ENCODE measurements at regions not wholly inside any gene's neighbourhood (a gene's known extent, or its start where the extent isn't known, plus 50 kb on each side); places are given as distances from the start of the nearest gene placed in this dataset.

GRCh38 chr1:114257554-114257953 lies 103.9 kb upstream of the SYT6 start:
- no peak overlapping the region for H3K27ac ChIP-seq (ENCODE audit: insufficient read length, low read depth, low read length)
- H3K56ac ChIP-seq (ENCODE audit: insufficient read length, low read depth, low read length), result no peak overlapping the region
- H3K27ac Mint-ChIP-seq, result no peak overlapping the region
- no peak for TF ChIP-seq CTCF (conservative IDR thresholded peaks at IDR 0.05)
- no peaks in the 10 kb centered on the region for H3K4me1 ChIP-seq (ENCODE audit: insufficient read depth, low read length)
- H2AFZ ChIP-seq (ENCODE audit: low read length), result no peak overlapping the region
- no peak for DNase-seq
- no peak overlapping the region for H2BK5ac ChIP-seq (ENCODE audit: insufficient read length, low read length)
- H2BK20ac ChIP-seq (ENCODE audit: low read depth, low read length, poor library complexity, severe bottlenecking), result no peak overlapping the region
- no peak overlapping the region for H2BK12ac ChIP-seq (ENCODE audit: insufficient read length, low read depth, low read length)
- H3K4ac ChIP-seq (ENCODE audit: low read depth, low read length), result no peak overlapping the region
- H4K20me1 ChIP-seq (ENCODE audit: control insufficient read depth, insufficient read depth, insufficient read length), result no peaks in the 10 kb centered on the region
- no peak overlapping the region for H2BK120ac ChIP-seq (ENCODE audit: low read depth, low read length, poor library complexity, severe bottlenecking)
- no peaks in the 10 kb centered on the region for H3K4me1 Mint-ChIP-seq
- no peak overlapping the region for H2AK5ac ChIP-seq (ENCODE audit: insufficient read length, low read length)
- H2BK15ac ChIP-seq (ENCODE audit: low read depth, low read length), result no peak overlapping the region
- no peak overlapping the region for H3K18ac ChIP-seq (ENCODE audit: insufficient read length, low read depth, low read length)
- H3K9me3 Mint-ChIP-seq, result peaks cover 10 to 16% of the 10 kb centered on the region in 2 experiments; a peak in 3 of 5 replicates
- H3K4me2 ChIP-seq (ENCODE audit: insufficient read depth, insufficient read length, low read length), result no peak overlapping the region
- peaks cover 17% of the 10 kb centered on the region for H3K27me3 Mint-ChIP-seq (ENCODE audit: low read depth)
- no peak overlapping the region for H3K23ac ChIP-seq (ENCODE audit: insufficient read length, low read depth, low read length)
- WGBS (ENCODE audit: extremely low coverage, insufficient read length, low lambda C conversion rate), result no CpG with 5 or more reads among the region's 1 CpG
- no peak overlapping the region for H4K91ac ChIP-seq (ENCODE audit: insufficient read length, low read depth, low read length)
- H3K23me2 ChIP-seq (ENCODE audit: insufficient read length, low read depth, low read length, poor library complexity, severe bottlenecking), result no peaks in the 10 kb centered on the region
- H3K14ac ChIP-seq (ENCODE audit: insufficient read depth, low read length), result no peak overlapping the region
- no peak overlapping the region for H4K8ac ChIP-seq (replicated peaks; ENCODE audit: insufficient read length, low read depth, low read length)
- no peak overlapping the region for H3K4me3 Mint-ChIP-seq
- no peaks in the 10 kb centered on the region for H3K79me1 ChIP-seq (ENCODE audit: insufficient read depth, low read depth, low read length, poor library complexity, severe bottlenecking)
- H4K5ac ChIP-seq (ENCODE audit: insufficient read length, low read depth, low read length), result no peak overlapping the region
- no peaks in the 10 kb centered on the region for H3K79me2 ChIP-seq (ENCODE audit: insufficient read depth, low read length)
- H3K36me3 Mint-ChIP-seq (ENCODE audit: insufficient read depth in 1 of 3, low read depth in 3 of 3), result peaks cover 0 to 8% (median 6%) of the 10 kb centered on the region in 3 experiments; a peak in 2 of 7 replicates
- no peaks in the 10 kb centered on the region for H3K27me3 ChIP-seq (ENCODE audit: insufficient read depth, low read length)
- H3T11ph ChIP-seq (ENCODE audit: low read length), result no peak overlapping the region
- H3K9me3 ChIP-seq (ENCODE audit: control insufficient read depth, low read depth, low read length), result no peaks in the 10 kb centered on the region
- no peak overlapping the region for H3K9ac ChIP-seq (ENCODE audit: extremely low read depth, insufficient read length, low read length)
